GM10248 (cell line): ENCODE measurements at regions not wholly inside any gene's neighbourhood (a gene's known extent, or its start where the extent isn't known, plus 50 kb on each side); places are given as distances from the start of the nearest gene placed in this dataset.
"Not testable (repeated sequence)": the region's sequence is repeated elsewhere in the genome, so short reads cannot be mapped to it uniquely, and the experiment has no call there.

ENCODE experiments used
- CTCF ChIA-PET: fragments of 300-600 bp; sonication (Branson Sonifier 250); formaldehyde crosslinking; extraction: SDS; loops from one replicate; lab custom pipeline; 2021; ENCODE audit warnings: antibody characterized with exemption; lab: Yijun Ruan, JAX
- POLR2A ChIA-PET: fragments of 350-650 bp; sonication (Branson Sonifier 250); formaldehyde crosslinking; extraction: SDS; loops from one replicate; lab custom pipeline; 2020; ENCODE audit warnings: antibody characterized with exemption; lab: Yijun Ruan, JAX
- DNase-seq: peaks from one replicate; pipeline ENCODE4 v3.0.0; 2012; ENCODE audit errors: extremely low spot score
- CTCF ChIP-seq: IDR thresholded peaks from 2 replicates; pipeline ENCODE4 v1.5.1; 2012; ENCODE audit warnings: mild to moderate bottlenecking, low read depth; ENCODE audit errors: extremely low read depth, missing control alignments, control extremely low read depth

DNA sequence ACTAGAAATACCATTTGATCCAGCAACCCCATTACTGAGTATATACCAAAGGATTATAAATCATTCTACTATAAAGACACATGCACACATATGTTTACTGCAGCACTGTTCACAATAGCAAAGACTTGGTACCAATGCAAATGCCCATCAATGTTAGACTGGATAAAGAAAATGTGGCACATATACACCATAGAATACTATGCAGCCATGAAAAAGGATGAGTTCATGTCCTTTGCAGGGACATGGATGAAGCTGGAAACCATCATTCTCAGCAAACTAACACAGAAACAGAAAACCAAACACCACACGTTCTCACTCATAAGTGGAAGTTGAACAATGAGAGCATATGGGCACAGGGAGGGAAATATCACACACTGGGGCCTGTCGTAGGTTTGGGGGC lies 106.0 kb downstream of the SPATA18 start:
- CTCF ChIA-PET, POLR2A ChIA-PET, DNase-seq: not testable (repeated sequence)

GRCh38 chr4:52157641-52158316 lies 106.7 kb downstream of the SPATA18 start:
- DNase-seq = no peak
- TF ChIP-seq CTCF = no peak
- ChIA-PET POLR2A (no interaction called here), CTCF (interaction anchor here (0.8 to 1.3 kb wide), 2 partner anchors 9 to 21 kb away, joined by 3 read pairs; no protein-coding TSS in a partner anchor)

DNA sequence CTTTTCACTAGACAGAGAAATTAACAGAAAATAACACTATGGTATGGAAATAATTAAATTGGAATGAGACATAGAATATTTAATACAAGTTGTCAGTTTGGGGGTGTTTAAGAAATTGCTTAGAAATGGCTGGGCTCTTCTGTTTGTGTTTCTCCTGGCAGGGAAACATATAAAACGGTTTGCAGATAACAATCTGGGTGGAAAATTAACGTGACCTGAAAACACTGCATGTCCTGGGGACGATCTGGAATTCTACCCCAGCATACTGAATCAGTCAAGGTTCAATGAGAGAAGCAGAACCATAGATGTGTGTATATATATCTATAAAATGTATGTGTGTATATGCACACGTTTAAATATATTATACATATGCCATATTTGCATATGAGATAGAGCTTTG lies 109.8 kb downstream of the SPATA18 start:
- DNase-seq = no peak
- TF ChIP-seq CTCF = no peak
- POLR2A ChIA-PET = no interaction called here
- CTCF ChIA-PET = interaction anchor here (1.0 kb wide), 1 partner anchor 9 kb away, joined by 5 read pairs; no protein-coding TSS in a partner anchor

GRCh38 chr4:52164116-52164515 lies 113.0 kb downstream of the SPATA18 start:
- POLR2A ChIA-PET = no interaction called here
- TF ChIP-seq CTCF = no peak
- CTCF ChIA-PET = interaction anchor here (1.3 kb wide), 1 partner anchor 29 kb away, joined by 3 read pairs; no protein-coding TSS in a partner anchor
- no peak for DNase-seq

DNA sequence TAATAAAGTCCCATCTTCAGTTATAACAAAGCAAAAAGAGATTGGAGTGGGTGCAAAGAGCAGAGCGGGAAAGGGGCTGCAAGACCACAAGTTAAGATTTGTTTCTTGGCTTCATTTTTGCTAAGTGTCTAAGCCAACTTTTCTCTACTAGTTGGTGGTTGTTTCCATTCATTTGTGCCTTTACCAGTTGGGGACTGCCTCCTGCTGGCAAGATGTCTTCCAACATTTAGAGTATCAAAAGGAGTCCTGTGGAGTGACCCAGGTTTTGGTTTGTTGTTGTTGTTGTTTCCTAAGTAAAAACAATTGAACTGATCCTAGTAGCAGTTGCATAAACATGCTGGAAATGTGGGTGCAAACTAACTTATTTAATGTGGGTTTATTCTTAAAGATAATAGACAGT lies 121.1 kb downstream of the SPATA18 start:
- no peak for TF ChIP-seq CTCF
- CTCF ChIA-PET = interaction anchor here (0.7 kb wide), 1 partner anchor 24 kb away, joined by 3 read pairs; no protein-coding TSS in a partner anchor
- DNase-seq = no peak
- POLR2A ChIA-PET = no interaction called here

GRCh38 chr4:52173470-52174045 lies 122.5 kb downstream of the SPATA18 start:
- no peak for TF ChIP-seq CTCF
- POLR2A ChIA-PET = no interaction called here
- CTCF ChIA-PET = interaction anchor here (1.5 to 1.6 kb wide), 2 partner anchors 11 to 25 kb away, joined by 4 read pairs; no protein-coding TSS in a partner anchor
- DNase-seq = no peak

DNA sequence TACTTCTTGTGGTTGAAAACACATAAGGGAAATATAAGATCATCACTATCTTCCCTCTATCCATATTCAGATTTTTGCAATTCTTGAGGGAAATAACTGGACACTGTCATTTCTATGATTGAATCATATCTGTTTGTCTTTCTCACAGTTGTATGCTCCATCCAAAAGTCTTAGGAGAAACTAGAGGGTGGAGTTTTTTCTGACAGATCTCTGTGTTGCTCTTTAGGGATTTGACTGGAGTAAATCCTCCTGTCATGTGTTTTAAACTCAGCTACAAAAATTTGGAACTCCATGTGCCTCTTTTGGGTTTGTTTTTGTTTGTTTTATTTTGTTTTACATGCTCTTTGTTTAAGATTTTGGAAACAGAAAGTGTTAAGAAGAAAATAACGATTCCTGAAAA lies 136.5 kb downstream of the SPATA18 start:
- CTCF ChIA-PET = interaction anchor here (2.0 kb wide), 1 partner anchor 9 kb away, joined by 6 read pairs; no protein-coding TSS in a partner anchor
- TF ChIP-seq CTCF = no peak
- POLR2A ChIA-PET = no interaction called here
- DNase-seq = no peak
